CD1c-positive myeloid dendritic cell (primary cell): ENCODE measurements at regions not wholly inside any gene's neighbourhood (a gene's known extent, or its start where the extent isn't known, plus 50 kb on each side); places are given as distances from the start of the nearest gene placed in this dataset.
A peak's percentile ranks its signal among the peaks of the same experiment; 100 is the strongest.

Source experiments
- DNase-seq: peaks from one replicate; pipeline ENCODE4 v3.0.0-alpha.2; 2016; ENCODE audit errors: extremely low spot score

DNA sequence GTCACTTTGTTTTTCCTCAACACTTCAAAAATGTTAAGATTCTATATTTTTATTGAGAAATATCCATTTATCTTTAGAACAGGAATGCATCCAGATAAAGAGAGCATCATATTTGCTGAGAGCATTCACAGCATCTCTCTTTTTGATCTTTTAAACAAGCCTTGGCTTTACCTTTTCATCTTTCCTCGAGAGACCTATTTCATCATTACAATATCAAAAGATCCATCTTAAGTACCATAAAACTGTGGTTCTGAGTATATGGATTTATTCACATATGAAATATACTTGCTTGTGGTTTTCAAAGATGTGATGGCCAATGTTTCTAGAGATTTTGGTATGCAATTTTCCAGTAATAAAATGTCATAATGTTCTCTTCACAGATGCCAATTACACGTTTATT, 1140.9 kb downstream of the GATA3 start:
- DNase-seq, result no peak

DNA sequence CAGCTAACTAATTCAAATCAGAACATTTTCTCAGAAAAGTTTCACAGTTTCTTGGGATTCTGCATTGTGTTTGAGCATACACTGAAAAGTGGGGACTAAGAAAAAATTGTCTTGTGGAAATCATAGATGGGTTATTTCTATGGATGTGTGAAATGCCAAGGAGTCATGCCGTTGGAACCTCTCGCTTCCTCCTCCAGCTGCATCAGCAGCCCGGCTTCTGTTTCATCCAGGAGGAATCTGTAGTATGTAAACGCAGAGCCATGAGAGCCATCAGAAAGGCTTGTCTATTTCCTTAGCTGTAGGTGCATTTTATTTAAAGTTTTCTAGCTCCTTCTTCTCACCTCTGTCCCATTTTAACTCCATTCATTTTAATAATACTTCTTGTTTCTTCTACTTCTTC, 1144.1 kb downstream of the GATA3 start:
- DNase-seq, result no peak

DNA sequence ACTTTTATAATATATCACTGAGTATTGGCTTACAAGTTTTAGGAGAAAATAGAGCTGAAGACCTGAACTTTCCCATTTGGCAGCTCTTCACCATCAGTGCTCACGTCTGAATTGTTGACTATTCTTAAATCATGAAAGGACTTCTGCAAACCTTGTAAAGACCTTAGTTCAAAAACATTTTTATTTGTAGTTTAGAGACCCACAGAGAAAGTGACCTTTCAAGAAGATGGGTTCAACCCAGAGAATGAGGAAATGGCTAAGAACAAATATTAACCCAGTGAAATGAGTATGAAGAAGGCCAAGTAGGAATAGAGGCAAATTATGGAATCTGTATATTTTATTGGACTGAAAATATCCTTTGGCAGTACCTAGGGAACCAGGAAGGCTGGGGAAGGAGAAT, 1151.1 kb downstream of the GATA3 start:
- DNase-seq, result no peak

DNA sequence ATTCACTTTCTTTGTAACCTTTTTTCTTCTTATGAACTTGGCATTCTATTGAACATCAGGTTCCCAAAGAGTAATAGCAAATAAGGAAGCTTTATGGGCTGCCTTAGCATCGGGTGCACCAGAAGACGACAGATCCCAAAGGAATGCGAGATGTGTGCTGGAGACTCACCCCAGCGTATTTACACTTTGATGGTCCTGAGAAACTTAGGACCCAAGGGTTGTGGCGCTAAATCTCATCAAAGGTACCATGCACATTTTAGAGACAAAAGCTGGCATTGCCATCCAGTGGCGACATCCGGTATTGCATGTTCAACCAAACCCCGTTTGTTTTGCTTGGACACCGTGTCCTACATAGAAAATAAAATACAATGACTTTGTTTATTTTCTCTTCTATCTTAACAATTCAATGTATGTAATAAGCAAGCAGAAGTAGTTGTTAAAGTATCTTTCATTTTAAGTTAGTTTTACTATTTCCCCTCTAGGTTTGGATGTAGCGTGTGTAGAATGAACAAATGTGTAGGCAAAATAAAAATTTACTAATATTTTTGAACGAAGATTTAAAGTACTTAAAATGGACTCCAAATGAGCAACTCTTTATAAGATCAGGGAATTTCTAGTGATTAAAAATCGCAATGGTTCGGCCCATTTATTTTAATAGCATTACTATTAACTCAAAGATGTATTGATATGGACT, 1154.8 kb downstream of the GATA3 start:
- DNase-seq, result peak; percentile 62

DNA sequence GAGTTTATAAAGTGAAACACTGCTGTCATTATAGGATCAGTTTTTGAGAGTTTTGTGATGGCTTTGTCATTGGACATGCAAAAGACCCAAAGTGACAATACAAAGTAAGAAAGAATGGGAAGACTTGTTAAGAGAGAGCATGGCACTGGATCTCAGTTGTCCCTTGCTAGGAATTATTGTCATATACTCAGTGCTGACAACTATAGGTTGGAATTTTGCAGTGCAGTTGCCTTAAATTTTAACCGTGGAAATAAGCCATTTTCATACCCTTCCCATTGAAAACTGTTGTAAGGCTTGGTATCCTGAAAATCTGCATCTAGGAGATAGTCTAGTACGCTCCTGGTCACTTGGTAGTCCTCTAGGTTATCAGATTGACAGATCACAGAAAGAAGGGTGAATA, 1156.7 kb downstream of the GATA3 start:
- no peak for DNase-seq

DNA sequence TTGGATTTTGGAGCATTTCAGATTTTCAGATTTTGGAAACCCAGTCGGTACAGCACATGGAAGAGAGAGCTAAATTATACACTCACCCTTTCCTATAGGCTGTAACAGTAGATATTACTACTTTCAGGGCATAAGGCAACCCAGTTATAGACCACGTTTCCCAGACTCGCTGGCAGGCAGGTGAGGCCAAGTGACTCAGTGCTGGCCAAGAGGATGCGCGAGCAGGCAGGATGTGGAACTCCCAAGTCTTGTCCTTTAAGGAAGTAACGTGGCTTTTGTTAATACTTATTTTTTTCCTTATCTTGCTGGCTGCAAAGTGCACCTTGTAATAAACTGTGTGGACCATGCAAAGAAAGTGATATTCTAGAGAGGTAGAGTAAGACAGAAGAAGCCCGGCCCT, 1160.1 kb downstream of the GATA3 start:
- DNase-seq, result no peak

DNA sequence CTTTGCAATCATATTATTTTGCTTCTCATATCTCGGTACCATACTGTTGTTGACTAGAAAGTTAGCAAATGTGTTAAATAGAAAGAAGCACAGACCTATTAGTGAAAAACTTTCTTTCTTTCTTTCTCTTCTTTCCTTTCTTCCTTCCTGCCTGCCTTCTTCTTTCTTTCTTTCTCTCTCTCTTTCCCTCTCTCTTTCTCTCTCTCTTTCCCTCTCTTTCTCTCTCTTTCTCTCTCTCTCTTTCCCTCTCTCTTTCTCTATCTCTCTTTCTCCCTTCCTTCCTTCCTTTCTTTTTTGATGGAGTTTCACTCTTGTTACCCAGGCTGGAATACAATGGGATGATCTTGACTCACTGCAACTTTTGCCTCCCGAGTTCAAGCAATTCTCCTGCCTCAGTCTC, 1160.6 kb downstream of the GATA3 start:
- DNase-seq, result no peak

DNA sequence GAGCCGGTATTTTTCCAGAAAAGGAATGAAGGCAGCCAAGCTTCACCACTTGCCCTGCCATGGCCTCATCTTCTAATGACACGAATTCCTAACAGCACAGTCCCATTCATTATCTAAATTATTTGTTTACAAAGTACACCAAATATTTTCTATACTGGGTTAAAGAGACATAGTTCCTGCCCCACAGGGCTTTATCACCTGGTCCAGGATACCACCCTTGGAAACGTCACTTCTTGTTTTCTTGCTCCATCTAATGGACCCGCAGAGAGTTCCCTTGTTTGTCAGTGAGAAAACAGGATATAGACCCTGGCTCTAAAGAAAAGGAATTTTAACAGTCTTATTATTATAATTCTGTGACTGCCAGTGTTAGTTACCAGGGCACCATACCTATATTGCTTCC, 1165.4 kb downstream of the GATA3 start:
- DNase-seq, result no peak

DNA sequence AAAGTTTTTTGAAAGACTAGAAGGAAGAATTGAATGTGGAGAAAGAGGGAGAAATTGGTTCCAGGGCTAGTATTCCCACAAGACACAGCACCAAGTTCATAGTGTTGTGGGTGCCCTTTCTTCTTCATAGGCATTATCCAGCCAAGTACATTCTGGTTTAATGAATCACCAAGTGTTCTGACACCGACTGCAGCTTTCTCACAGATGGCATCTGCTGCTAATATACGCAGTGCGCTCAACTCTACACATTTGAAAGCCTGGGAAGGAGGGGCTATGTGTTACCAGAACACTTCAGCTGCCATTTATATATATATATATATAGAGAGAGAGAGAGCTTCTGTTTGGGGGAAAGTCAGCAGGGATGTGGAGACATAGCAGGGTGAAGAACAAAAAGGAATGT, 1168.4 kb downstream of the GATA3 start:
- no peak for DNase-seq

DNA sequence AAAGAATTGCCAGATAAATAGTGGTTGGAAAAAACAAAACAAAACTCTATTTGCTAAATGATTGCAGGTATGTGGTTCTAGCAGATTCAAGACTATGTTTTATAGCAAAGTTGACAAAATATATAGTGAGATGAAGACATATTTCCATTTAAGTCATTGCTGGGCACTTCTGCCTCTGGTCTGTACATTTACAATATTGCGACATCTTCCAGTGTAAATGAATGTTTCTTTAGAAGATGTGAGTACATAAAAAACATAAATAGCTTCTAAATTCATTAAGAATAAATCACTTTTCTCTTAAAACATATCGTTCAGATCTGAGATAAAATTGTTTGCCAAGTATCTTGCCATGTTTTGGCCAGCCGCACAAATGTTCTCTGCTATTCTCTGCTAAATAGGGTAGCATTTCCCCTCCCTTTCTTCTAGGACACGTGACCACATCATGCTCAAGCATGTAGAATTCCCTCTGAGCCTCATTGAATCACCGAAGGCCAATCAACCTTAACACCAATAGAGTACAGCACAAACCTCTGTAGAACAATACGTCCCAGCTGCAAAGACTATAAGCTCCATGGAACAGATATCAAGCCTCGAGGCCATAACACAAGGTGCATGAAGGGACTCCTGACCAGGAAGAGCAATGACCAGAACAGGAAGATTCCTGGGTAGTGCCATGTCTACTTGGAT, 1173.3 kb downstream of the GATA3 start:
- DNase-seq, result no peak

DNA sequence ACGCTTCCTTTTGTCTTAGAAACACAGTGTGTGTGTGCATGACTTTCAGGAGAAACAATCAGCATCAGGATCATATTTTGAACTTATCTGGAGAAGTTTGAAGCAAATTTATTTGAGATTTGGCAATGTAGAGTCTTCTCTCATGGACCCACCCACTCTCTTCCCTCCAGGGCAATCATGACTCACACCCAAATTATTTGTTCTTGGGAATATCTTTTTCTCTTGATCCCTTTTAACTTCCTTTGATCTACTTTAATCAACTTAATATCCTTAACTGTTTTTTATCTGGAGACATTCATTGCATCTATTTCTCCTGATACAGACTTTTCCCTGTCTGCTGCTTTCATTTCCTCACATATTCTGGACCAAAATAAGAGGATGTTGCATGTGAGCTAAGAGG, 1174.3 kb downstream of the GATA3 start:
- DNase-seq, result no peak

DNA sequence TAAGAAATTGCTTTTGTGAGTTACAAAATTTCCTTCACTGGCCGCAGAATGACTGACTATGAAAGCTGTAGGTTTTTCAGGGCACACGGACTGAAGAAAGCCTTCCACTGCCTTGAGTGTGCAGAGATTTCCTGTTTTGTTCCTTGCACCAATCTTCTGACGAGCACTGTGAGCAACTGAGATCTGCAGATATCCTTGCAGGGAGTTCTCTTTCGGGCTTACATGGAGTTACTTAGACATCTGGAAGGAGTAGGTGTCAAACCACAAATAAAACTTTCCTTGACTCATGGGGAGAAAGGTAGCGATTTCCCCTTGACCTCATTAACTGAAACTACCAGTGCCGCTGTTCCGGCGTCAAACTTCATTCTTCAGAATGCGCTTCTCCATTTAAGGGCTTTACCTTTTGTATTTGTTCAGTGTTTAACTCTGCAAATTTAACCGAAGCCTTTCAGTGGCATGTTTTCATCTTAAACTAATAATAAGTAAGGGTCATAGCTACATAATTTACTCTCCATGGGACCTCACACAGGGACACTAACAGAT, 1175.3 kb downstream of the GATA3 start:
- DNase-seq, result no peak

DNA sequence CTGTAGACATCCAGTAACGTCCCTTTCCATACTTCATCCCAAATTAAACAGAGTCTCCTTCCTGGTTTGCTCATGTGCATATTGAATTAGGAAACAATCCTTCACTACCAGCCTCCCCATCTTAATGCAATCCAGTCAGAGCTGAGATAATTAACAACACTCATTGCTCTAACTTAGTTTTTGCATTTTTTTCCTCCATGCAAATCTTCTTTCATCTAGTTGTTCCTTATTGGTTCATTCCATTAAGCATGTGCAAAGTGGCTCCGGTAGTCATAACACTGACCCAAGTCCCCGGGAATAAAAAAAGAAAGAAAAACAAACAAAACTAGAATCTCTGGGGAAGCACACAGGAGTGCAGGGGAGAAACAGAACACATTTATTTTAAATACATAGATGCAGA, 1176.1 kb downstream of the GATA3 start:
- DNase-seq, result no peak

DNA sequence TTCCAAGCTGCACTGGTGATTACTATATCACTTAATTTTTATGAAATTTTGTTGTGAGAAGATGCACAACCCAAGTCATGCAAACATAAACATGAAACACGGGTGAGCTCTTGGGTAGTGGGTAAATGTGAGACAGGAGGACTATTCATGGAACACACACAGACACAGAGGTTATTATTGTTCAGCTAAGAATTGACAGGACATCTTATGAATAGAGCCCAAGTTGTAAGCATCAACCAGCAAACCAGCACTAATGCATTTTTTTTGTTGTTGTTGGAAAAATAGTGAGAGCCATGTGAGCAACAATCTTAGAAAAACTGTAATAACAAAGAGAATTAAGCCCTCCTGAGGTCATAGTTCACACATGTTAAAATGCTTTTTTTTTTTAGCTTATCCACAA, 1179.7 kb downstream of the GATA3 start:
- no peak for DNase-seq

DNA sequence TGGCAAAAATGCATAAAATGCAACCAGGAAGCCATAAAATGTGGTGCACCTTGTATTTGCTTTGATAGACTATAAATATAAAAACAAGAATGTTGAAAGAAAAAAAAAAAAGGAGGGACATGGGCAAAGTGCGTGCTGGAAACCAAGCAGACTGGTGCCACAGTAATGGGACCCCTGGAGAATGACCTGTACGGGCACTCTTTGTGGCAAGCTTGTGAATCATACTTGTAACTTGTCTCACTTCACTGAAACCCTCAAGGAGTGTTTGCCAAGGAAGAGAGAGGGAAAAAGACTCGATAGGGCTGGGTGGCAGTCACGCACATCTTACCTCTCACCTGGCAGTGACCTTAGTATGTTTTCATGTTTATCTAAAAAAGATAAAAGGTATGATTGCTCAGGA, 1183.6 kb downstream of the GATA3 start:
- no peak for DNase-seq

DNA sequence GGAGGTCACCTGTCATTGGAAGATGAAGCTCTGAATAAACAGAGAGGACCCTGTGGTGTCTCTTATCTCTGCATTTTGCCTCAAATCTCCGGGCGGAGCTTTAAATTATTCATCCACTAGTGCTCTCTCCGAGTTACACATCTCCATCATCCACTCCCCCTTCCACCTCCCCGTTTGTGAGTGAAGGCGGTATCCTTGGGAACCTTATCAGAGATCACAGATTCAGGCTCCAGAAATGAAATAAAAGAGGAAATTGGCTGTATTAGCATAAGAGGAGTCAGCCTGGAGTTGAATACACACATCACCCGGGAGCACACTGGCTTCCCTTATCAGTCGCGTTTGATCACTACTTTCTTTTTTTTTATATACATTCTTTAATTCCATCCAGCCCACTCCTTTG, 1184.8 kb downstream of the GATA3 start:
- DNase-seq, result no peak

DNA sequence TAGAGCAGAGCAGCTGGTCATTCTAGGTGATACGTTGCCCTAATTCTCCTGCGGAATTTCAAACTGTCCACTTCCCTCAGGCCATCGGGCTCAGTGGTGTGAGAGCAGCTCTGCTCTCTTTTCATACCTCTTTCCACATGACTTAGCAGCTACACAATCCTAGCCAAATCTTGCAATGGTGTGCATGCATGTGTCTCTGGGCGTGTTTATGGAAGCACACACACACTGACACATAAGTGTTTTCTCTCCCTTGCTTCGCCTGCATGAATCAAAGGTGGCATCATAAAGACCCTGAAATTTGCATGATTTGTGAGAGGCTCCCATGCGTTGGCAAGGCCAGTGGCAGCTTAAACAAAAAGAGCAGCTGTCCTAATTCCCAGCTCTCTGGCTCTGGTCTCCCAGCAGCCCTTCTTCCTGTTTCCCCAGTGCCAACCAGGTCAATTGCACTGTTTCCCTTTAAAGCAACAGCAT, 1189.5 kb downstream of the GATA3 start:
- DNase-seq, result no peak

DNA sequence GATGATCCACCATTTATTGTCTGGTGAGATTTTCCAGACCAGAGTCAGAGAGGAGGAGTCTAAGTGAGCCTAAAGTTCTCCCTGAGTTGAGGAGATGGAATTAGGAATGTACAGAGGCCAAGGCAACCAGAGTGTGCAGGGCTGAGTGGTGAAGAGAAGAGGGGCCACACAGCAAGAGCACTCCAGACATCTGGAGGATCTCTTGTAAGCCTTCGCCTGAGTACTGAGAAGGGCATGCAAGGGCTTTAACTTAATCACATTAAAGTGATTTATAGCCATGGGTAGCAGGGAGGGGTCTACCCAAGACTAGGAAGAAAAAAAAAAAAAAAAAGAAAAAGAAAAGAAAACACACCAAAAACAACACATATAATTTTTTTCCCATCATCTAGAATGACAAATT, 1190.4 kb downstream of the GATA3 start:
- DNase-seq, result no peak

DNA sequence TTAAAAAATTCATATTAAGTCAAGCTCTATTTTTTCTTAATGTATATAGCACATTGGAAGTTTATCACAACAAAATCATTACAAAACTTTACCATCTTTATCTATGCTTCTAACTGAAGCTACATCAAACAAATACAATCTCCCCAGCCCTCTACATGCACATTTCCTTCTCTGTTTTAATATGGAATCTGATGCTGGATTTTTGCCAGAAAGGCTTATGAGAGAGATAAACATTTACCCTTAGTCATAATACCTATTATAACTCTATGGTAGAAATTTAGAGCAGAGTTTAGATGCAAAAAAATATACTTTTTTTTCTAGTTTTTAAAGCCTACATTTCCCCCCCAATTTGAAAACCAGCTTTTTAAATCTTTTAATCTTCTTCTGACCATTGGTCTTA, 1198.6 kb downstream of the GATA3 start:
- no peak for DNase-seq

DNA sequence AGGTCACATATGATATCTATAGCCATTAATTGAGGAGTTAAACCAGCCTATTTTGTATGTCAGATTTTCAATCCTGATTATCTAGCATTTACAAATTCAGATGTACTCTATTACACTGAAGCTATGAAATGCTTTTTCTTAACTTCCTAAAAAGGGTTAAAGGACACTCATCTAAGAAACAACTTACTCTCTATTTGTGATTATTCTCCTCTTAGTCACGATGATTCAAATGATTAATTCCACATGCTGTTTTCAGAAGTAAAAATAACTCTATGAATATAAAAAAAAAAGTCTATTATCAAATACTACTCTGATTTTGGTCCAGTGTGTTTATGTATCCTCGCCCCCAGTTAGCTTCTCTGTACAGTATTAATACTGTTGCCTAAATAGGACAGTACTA, 1199.9 kb downstream of the GATA3 start:
- no peak for DNase-seq

DNA sequence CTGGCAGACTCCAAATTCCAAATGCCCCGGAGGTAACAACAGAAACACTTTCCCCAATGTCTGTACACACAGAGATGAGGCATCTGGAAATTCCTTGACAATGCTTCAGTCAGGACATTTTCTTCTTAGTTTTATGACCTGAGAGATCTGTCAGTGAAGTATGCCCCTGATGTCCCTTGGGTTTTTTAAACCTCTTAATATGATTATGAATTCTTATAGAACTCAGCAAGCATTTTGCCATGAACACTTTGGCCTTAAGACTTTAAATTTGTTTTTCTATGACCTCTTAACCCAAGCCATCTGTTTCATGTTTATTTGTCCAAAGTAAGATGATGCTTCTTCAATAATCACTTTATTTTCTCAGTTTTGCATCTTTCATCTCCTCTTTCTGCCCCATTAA, 1206.2 kb downstream of the GATA3 start:
- no peak for DNase-seq

DNA sequence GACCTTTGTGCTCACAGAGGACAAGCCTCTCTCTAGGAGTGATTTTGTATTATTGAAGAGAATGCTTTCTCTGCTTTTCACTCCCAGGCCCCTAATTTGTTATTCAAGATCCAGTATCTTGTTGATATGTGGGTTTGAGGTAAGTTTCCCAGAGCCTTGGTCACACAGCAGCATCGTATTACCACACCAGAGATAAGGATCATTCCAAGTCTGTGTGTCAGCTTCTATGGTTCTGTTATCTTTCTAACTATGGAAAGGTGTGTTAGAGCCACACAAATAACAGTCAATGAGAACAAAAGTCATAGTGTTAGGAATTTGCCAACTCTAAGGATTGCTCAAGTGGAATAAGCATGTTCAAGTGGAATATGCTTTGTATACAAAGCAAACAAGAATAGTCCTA, 1208.3 kb downstream of the GATA3 start:
- no peak for DNase-seq

DNA sequence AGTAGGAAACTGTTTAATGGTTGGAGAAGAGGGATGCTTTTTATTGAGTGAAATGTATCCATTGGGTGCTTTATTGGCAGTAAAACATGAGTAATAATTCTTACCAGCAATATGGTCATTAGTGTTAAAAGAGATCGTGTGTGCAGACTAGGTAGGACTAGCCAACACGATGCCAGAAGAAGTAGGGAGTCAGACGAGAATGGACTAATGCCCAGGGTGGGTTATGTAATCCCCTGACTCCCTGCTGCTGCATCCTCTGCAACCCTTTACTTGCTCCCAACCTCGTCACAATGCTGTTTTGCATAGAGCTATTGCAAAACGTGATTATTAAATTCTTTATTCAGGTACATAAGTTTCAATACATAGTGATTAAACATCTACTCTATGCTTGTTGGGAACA, 1213.7 kb downstream of the GATA3 start:
- no peak for DNase-seq
